ENCODE measurements at regions not wholly inside any gene's neighbourhood (a gene's known extent, or its start where the extent isn't known, plus 50 kb on each side); places are given as distances from the start of the nearest gene placed in this dataset.

GRCh38 chr7:42347616-42348015, 110.6 kb upstream of the GLI3 start:
- Histone ChIP-seq H3K9me3 (no peaks in the 10 kb centered on the region), H3K4me3 (no peak overlapping the region), H4K20me1 (no peaks in the 10 kb centered on the region), H3K36me3 (no peaks in the 10 kb centered on the region), H3K4me1 (no peaks in the 10 kb centered on the region), H3K27me3 (no peaks in the 10 kb centered on the region), H3K27ac (no peak overlapping the region), H3K4me2 (no peak overlapping the region), H3K9ac (no peak overlapping the region)
- no peak for TF ChIP-seq Cebpa-rat (IDR thresholded peaks at IDR 0.05)

GRCh38 chr7:42345478-42346299, 108.7 kb upstream of the GLI3 start:
- Histone ChIP-seq H3K4me1 (no peaks in the 10 kb centered on the region), H3K9ac (no peak overlapping the region), H3K4me2 (no peak overlapping the region), H3K4me3 (no peak overlapping the region), H3K36me3 (no peaks in the 10 kb centered on the region), H3K9me3 (no peaks in the 10 kb centered on the region), H3K27me3 (no peaks in the 10 kb centered on the region), H3K27ac (no peak overlapping the region), H4K20me1 (no peaks in the 10 kb centered on the region)
- TF ChIP-seq Cebpa-rat (IDR thresholded peaks at IDR 0.05): no peak

GRCh38 chr7:42344198-42344755, 107.3 kb upstream of the GLI3 start:
- Histone ChIP-seq H3K4me2 (no peak overlapping the region), H3K36me3 (no peaks in the 10 kb centered on the region), H3K9ac (no peak overlapping the region), H3K4me1 (no peaks in the 10 kb centered on the region), H3K27ac (no peak overlapping the region), H3K27me3 (no peaks in the 10 kb centered on the region), H4K20me1 (no peaks in the 10 kb centered on the region), H3K4me3 (no peak overlapping the region), H3K9me3 (no peaks in the 10 kb centered on the region)
- TF ChIP-seq Cebpa-rat (IDR thresholded peaks at IDR 0.05): no peak

- H3K4me3 ChIP-seq: no peak overlapping the region
- TF ChIP-seq Cebpa-rat (IDR thresholded peaks at IDR 0.05): no peak
- no peak overlapping the region for H3K9ac ChIP-seq
- no peak overlapping the region for H3K4me2 ChIP-seq
- H3K9me3 ChIP-seq: no peaks in the 10 kb centered on the region
- no peaks in the 10 kb centered on the region for H4K20me1 ChIP-seq
- H3K27ac ChIP-seq: no peak overlapping the region
- H3K36me3 ChIP-seq: no peaks in the 10 kb centered on the region
- H3K27me3 ChIP-seq: no peaks in the 10 kb centered on the region
- no peaks in the 10 kb centered on the region for H3K4me1 ChIP-seq
Measured at GRCh38 chr7:42342381-42342780, 105.4 kb upstream of the GLI3 start.

GRCh38 chr7:42340436-42340835, 103.4 kb upstream of the GLI3 start:
- Histone ChIP-seq H4K20me1 (no peaks in the 10 kb centered on the region), H3K36me3 (no peaks in the 10 kb centered on the region), H3K27me3 (no peaks in the 10 kb centered on the region), H3K27ac (no peak overlapping the region), H3K4me1 (no peaks in the 10 kb centered on the region), H3K4me2 (no peak overlapping the region), H3K9me3 (no peaks in the 10 kb centered on the region), H3K9ac (no peak overlapping the region), H3K4me3 (no peak overlapping the region)
- no peak for TF ChIP-seq Cebpa-rat (IDR thresholded peaks at IDR 0.05)

GRCh38 chr7:42338916-42339540, 102.0 kb upstream of the GLI3 start:
- TF ChIP-seq Cebpa-rat (IDR thresholded peaks at IDR 0.05): no peak
- Histone ChIP-seq H3K9me3 (no peaks in the 10 kb centered on the region), H3K27me3 (no peaks in the 10 kb centered on the region), H3K4me3 (no peak overlapping the region), H4K20me1 (no peaks in the 10 kb centered on the region), H3K4me2 (peak overlapping the region; percentile 16; the same call in 1 of the 2 replicates), H3K36me3 (no peaks in the 10 kb centered on the region), H3K27ac (no peak overlapping the region), H3K9ac (no peak overlapping the region), H3K4me1 (no peaks in the 10 kb centered on the region)

GRCh38 chr7:42338231-42338915, 101.4 kb upstream of the GLI3 start:
- Histone ChIP-seq H3K27ac (no peak overlapping the region), H3K4me1 (no peaks in the 10 kb centered on the region), H3K4me2 (peak overlapping the region; percentile 16; the same call in 1 of the 2 replicates), H3K9me3 (no peaks in the 10 kb centered on the region), H3K9ac (no peak overlapping the region), H3K27me3 (no peaks in the 10 kb centered on the region), H3K4me3 (no peak overlapping the region), H4K20me1 (no peaks in the 10 kb centered on the region), H3K36me3 (no peaks in the 10 kb centered on the region)
- no peak for TF ChIP-seq Cebpa-rat (IDR thresholded peaks at IDR 0.05)

- Histone ChIP-seq H3K4me3 (no peak overlapping the region), H3K9me3 (peaks cover 7% of the 10 kb centered on the region), H3K9ac (no peak overlapping the region), H3K36me3 (no peaks in the 10 kb centered on the region), H3K27me3 (no peaks in the 10 kb centered on the region), H4K20me1 (no peaks in the 10 kb centered on the region), H3K27ac (no peak overlapping the region), H3K4me2 (no peak overlapping the region), H3K4me1 (no peaks in the 10 kb centered on the region)
- no peak for TF ChIP-seq Cebpa-rat (IDR thresholded peaks at IDR 0.05)
Measured at GRCh38 chr7:42337225-42337905, 100.4 kb upstream of the GLI3 start.

- Histone ChIP-seq H3K4me2 (no peak overlapping the region), H3K4me1 (no peaks in the 10 kb centered on the region), H4K20me1 (no peaks in the 10 kb centered on the region), H3K27me3 (no peaks in the 10 kb centered on the region), H3K36me3 (no peaks in the 10 kb centered on the region), H3K4me3 (no peak overlapping the region), H3K27ac (no peak overlapping the region), H3K9me3 (peaks cover 29% of the 10 kb centered on the region), H3K9ac (no peak overlapping the region)
- TF ChIP-seq Cebpa-rat (IDR thresholded peaks at IDR 0.05): no peak
Measured at GRCh38 chr7:42332605-42333222, 95.7 kb upstream of the GLI3 start.
